LNCaP clone FGC (cell line): ENCODE measurements at regions not wholly inside any gene's neighbourhood (a gene's known extent, or its start where the extent isn't known, plus 50 kb on each side); places are given as distances from the start of the nearest gene placed in this dataset.

Source experiments
- DNase-seq: peaks from one replicate; pipeline ENCODE4 v3.0.0-alpha.2; 2011; ENCODE audit warnings: low read depth
- H3K4me3 ChIP-seq: 2 replicates; pipeline ENCODE4 v1.5.1; 2011; ENCODE audit warnings: mild to moderate bottlenecking, low read depth, low read length, control low read depth
- CTCF ChIP-seq: IDR thresholded peaks from 2 replicates; pipeline ENCODE4 v1.5.1; 2012; ENCODE audit warnings: mild to moderate bottlenecking; ENCODE audit not compliant: control insufficient read depth, insufficient read depth; ENCODE audit errors: extremely low read depth

GRCh38 chr15:31834654-31835053 lies 195.7 kb upstream of the CHRNA7 start:
- TF ChIP-seq CTCF: no peak
- no peak for DNase-seq
- H3K4me3 ChIP-seq: no peak overlapping the region

GRCh38 chr15:31839388-31839787 lies 190.9 kb upstream of the CHRNA7 start:
- no peak for DNase-seq
- no peak for TF ChIP-seq CTCF
- H3K4me3 ChIP-seq: no peak overlapping the region

DNA sequence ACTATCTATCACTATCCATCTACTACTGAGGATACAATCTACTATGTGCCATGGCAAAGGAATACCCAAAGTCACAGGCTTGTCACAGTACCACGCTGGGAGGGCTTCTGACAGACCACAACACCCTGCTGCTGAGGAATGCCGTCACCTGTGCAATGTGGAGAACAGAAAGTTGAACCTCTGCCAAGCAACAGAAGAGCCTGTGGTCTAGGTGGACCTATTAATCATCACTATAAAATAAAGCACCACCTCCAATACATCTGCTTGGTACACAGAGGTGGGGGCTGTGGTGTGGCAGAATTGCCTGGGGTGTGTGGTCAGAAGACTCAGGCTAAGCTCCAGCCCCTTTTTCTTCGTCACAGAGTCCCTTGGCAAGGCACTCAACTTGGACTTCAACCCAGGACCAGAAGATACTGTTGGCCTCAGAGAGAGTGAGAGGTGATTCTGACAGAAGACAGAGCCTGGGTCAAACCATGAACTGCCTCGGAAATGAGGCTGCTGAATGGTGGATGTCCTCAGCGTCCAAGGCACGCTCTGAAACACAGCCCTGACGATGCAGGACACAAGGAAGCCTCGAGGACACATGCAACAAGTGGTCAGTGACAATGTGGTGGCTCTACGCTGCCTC lies 189.4 kb upstream of the CHRNA7 start:
- TF ChIP-seq CTCF: no peak
- DNase-seq: peak; percentile 1
- H3K4me3 ChIP-seq: no peak overlapping the region

DNA sequence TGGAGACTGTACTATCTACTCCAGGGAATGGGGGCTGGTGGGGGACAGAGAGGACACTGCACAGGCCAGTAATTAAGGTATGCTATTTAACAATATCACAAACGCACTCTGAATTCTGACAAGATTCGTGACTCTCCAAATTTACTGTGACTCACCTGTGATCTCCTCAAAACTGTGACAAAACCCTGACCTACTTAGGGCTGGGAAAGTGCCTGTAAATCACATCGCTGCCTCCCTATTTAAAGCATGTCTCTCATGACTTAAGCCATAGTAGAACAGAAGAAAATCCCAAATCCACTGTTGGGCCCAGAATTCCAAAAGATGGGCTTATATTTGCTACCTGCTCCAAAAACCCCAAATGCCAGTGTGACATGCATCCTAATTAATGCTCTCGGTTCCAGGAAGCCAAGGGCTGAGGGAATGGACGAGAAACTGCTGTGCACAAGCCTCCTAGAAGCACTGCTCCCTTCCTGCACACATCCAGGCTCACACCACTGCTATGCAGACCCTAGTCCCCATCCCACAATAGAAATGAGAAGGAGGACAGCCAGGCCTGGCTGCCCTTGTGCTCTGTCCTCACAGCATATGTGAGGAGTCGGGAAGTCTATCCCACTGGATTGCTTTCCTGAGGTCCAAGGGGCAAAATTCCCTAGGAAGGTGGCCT lies 187.7 kb upstream of the CHRNA7 start:
- no peak for TF ChIP-seq CTCF
- DNase-seq: no peak
- no peak overlapping the region for H3K4me3 ChIP-seq

GRCh38 chr15:31843426-31844055 lies 186.8 kb upstream of the CHRNA7 start:
- no peak overlapping the region for H3K4me3 ChIP-seq
- TF ChIP-seq CTCF: no peak
- peak; percentile 4 for DNase-seq

DNA sequence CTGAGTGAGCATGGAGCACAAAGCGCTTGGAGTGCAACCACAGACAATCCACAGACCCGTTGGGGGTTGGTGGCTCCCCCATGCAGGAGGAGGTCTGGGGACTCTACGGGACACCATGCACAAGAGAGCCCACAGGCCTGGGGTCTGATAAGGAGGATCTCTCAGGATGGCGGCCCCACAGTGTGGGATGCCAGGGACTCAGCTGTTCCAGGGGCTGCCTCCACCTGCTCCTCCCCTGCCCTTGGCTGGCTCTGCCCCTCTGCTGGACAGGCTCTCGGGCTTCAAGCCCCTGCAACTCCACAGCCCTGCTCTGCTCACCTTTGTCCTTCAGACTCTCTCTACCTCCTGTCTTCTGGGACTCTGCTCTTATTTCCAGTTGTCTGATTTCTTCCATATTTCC lies 184.5 kb upstream of the CHRNA7 start:
- no peak for DNase-seq
- no peak for TF ChIP-seq CTCF
- no peak overlapping the region for H3K4me3 ChIP-seq

DNA sequence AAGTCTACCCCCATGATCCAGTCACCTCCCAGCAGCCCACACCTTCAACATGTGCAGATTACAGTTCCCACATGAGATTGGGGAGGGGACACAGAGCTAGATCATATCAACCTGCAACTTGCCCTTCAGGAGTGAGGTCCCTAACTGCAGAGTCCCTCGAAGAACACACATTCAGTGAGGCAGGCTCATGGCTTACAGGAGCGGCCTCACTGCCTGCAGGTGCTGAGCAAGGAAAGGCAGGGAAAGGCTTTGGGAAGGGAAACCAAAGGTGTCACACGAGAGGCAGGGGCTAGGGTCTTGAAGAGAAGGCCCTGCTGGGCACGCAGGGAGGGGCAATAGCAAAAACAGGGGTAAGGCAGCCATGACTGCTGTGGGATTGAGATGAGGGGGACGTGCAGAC lies 182.4 kb upstream of the CHRNA7 start:
- DNase-seq: no peak
- no peak for TF ChIP-seq CTCF
- no peak overlapping the region for H3K4me3 ChIP-seq
